HEK293 (cell line): ENCODE measurements at regions not wholly inside any gene's neighbourhood (a gene's known extent, or its start where the extent isn't known, plus 50 kb on each side); places are given as distances from the start of the nearest gene placed in this dataset.

Experiments used
- CTCF ChIA-PET: fragments of 350-600 bp; formaldehyde crosslinking; extraction: SDS; loops from one replicate; lab custom pipeline; 2021; ENCODE audit warnings: antibody characterized with exemption; lab: Yijun Ruan, JAX
- POLR2A ChIA-PET: fragments of 300-600 bp; formaldehyde crosslinking; extraction: SDS; loops from one replicate; lab custom pipeline; 2020; ENCODE audit warnings: antibody characterized with exemption, inconsistent platforms; lab: Yijun Ruan, JAX
- H3K27ac ChIP-seq: fragments of 200-500 bp; sonication (Bioruptor generic); 2 replicates; pipeline ENCODE4 v1.5.1; 2014; ENCODE audit warnings: low read depth, low read length, control low read depth, inconsistent platforms; ENCODE audit errors: extremely low read depth
- H3K36me3 ChIP-seq, 2 experiments: fragments of 200-500 bp in 1 of 2; sonication (Bioruptor generic) in 1 of 2; 1 replicate in 1 of 2; 2 replicates in 1 of 2; pipeline ENCODE4 v1.5.1; 2014 to 2017; ENCODE audit warnings: inconsistent platforms in 2 of 2, low read length in 2 of 2; ENCODE audit not compliant: control insufficient read depth in 2 of 2, insufficient read depth in 1 of 2
- H3K4me1 ChIP-seq: fragments of 200-500 bp; sonication (Bioruptor generic); 2 replicates; pipeline ENCODE4 v1.5.1; 2014; ENCODE audit warnings: mild to moderate bottlenecking, low read length, inconsistent platforms; ENCODE audit not compliant: control insufficient read depth, insufficient read depth
- H3K4me3 ChIP-seq: 2 replicates; pipeline ENCODE4 v1.5.1; 2011; ENCODE audit warnings: low read depth, mild to moderate bottlenecking, control low read depth, low read length, moderate library complexity
- H3K9me3 ChIP-seq: fragments of 200-500 bp; sonication (Bioruptor generic); 2 replicates; pipeline ENCODE4 v1.5.1; 2014; ENCODE audit warnings: low read depth, low read length, inconsistent platforms; ENCODE audit not compliant: control insufficient read depth, insufficient read depth
- BCL11B ChIP-seq: fragments of 450-650 bp; formaldehyde crosslinking; IDR thresholded peaks from 2 replicates; pipeline ENCODE4 v1.5.1; 2016; ENCODE audit warnings: low read depth, missing biosample characterization, missing genetic modification characterization
- EGR2 ChIP-seq: fragments of 450-650 bp; formaldehyde crosslinking; IDR thresholded peaks from 2 replicates; pipeline ENCODE4 v1.5.1; 2016; ENCODE audit warnings: low read depth, missing biosample characterization, missing genetic modification characterization
- HOXD13 ChIP-seq: sonication (generic); formaldehyde crosslinking; IDR thresholded peaks from 2 replicates; pipeline ENCODE4 v1.8.0; 2022; ENCODE audit warnings: missing genetic modification reagents, borderline replicate concordance
- IKZF3 ChIP-seq: fragments of 450-650 bp; IDR thresholded peaks from 2 replicates; pipeline ENCODE4 v1.5.0; 2018; ENCODE audit warnings: missing biosample characterization, mild to moderate bottlenecking, missing genetic modification characterization, moderate library complexity
- OVOL3 ChIP-seq: fragments of 450-650 bp; formaldehyde crosslinking; IDR thresholded peaks from 2 replicates; pipeline ENCODE4 v1.5.1; 2016; ENCODE audit warnings: missing biosample characterization, missing genetic modification characterization
- ZFP37 ChIP-seq: fragments of 450-650 bp; formaldehyde crosslinking; IDR thresholded peaks from 2 replicates; pipeline ENCODE4 v1.5.1; 2016; ENCODE audit warnings: missing biosample characterization, missing genetic modification characterization
- ZNF10 ChIP-seq: fragments of 450-650 bp; formaldehyde crosslinking; IDR thresholded peaks from 2 replicates; pipeline ENCODE4 v1.5.1; 2017; ENCODE audit warnings: missing biosample characterization, missing genetic modification characterization
- ZNF157 ChIP-seq: fragments of 450-650 bp; formaldehyde crosslinking; IDR thresholded peaks from 2 replicates; pipeline ENCODE4 v1.5.1; 2016; ENCODE audit warnings: missing biosample characterization, missing genetic modification characterization
- ZNF239 ChIP-seq: fragments of 450-650 bp; formaldehyde crosslinking; IDR thresholded peaks from 2 replicates; pipeline ENCODE4 v1.5.1; 2016; ENCODE audit warnings: missing biosample characterization, missing genetic modification characterization
- ZNF324 ChIP-seq: fragments of 450-650 bp; formaldehyde crosslinking; IDR thresholded peaks from 2 replicates; pipeline ENCODE4 v1.5.1; 2016; ENCODE audit warnings: missing biosample characterization, missing genetic modification characterization
- ZNF548 ChIP-seq: fragments of 450-650 bp; formaldehyde crosslinking; IDR thresholded peaks from 2 replicates; pipeline ENCODE4 v1.5.1; 2016; ENCODE audit warnings: missing biosample characterization, missing genetic modification characterization
- ZNF561 ChIP-seq: fragments of 450-650 bp; IDR thresholded peaks from 2 replicates; pipeline ENCODE4 v1.5.1; 2018; ENCODE audit warnings: missing biosample characterization, missing genetic modification characterization, borderline replicate concordance
- ZNF600 ChIP-seq: fragments of 450-650 bp; formaldehyde crosslinking; IDR thresholded peaks from 2 replicates; pipeline ENCODE4 v1.5.1; 2016; ENCODE audit warnings: missing biosample characterization, missing genetic modification characterization
- ZNF621 ChIP-seq: fragments of 450-650 bp; formaldehyde crosslinking; IDR thresholded peaks from 2 replicates; pipeline ENCODE4 v1.5.1; 2017; ENCODE audit warnings: missing biosample characterization, missing genetic modification characterization
- ZNF660 ChIP-seq: fragments of 450-650 bp; IDR thresholded peaks from 2 replicates; pipeline ENCODE4 v1.5.1; 2018; ENCODE audit warnings: missing biosample characterization, mild to moderate bottlenecking, missing genetic modification characterization
- ZNF677 ChIP-seq: fragments of 450-650 bp; IDR thresholded peaks from 2 replicates; pipeline ENCODE4 v1.5.0; 2018; ENCODE audit warnings: missing biosample characterization, mild to moderate bottlenecking, missing genetic modification characterization, moderate library complexity
- ZNF747 ChIP-seq: fragments of 450-650 bp; formaldehyde crosslinking; IDR thresholded peaks from 2 replicates; pipeline ENCODE4 v1.5.1; 2016; ENCODE audit warnings: missing biosample characterization, missing genetic modification characterization
- ZNF843 ChIP-seq: fragments of 450-650 bp; formaldehyde crosslinking; IDR thresholded peaks from 2 replicates; pipeline ENCODE4 v1.5.1; 2016; ENCODE audit warnings: missing biosample characterization, missing genetic modification characterization
- ZSCAN16 ChIP-seq: fragments of 450-650 bp; formaldehyde crosslinking; IDR thresholded peaks from 2 replicates; pipeline ENCODE4 v1.5.1; 2016; ENCODE audit warnings: missing biosample characterization, missing genetic modification characterization
- TF ChIP-seq, protein P1 (sequence below): fragments of 450-650 bp; formaldehyde crosslinking; IDR thresholded peaks from 2 replicates; pipeline ENCODE4 v1.5.1; 2016; ENCODE audit warnings: missing biosample characterization, missing genetic modification characterization
- TF ChIP-seq, protein P2 (sequence below): fragments of 450-650 bp; formaldehyde crosslinking; IDR thresholded peaks from 2 replicates; pipeline ENCODE4 v1.5.1; 2016; ENCODE audit warnings: missing biosample characterization, missing genetic modification characterization

DNA sequence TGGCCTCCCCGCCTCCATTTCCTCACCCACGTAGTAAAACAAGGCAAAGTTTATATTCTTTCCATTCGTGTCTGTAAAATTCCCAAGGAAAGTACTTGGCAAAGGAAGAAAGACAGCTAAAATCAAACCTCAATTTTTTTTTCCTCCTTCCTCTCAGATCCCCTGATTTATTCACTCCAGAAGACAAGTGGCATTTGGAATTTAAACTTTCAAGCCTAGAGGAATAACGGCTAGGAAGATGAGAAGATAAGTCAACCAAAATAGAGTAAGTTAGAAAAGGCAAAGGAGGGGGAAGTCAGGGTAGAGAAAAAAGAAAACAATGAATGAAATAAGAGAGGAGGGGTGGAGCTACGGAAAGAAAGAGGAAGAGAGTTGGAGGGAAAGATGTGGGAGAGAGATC, 198.9 kb upstream of the PIK3C3 start:
- CTCF ChIA-PET = interaction anchor here (0.7 to 1.4 kb wide), 3 partner anchors 9 to 1664 kb away, joined by 3 to 4 read pairs (median 4); no protein-coding TSS in a partner anchor
- Histone ChIP-seq H3K4me1 (0 out of 2 replicates have a peak, but pooled peaks cover under 1% of the 10 kb centered on the region), H3K27ac (no peak overlapping the region), H3K36me3 (no peaks in the 10 kb centered on the region), H3K9me3 (no peaks in the 10 kb centered on the region), H3K4me3 (no peak overlapping the region)
- POLR2A ChIA-PET = no interaction called here
- TF ChIP-seq, protein P1, sequence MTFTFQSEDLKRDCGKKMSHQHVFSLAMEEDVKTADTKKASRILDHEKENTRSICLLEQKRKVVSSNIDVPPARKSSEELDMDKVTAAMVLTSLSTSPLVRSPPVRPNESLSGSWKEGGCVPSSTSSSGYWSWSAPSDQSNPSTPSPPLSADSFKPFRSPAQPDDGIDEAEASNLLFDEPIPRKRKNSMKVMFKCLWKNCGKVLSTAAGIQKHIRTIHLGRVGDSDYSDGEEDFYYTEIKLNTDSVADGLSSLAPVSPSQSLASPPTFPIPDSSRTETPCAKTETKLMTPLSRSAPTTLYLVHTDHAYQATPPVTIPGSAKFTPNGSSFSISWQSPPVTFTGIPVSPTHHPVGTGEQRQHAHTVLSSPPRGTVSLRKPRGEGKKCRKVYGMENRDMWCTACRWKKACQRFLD = no peak
- TF ChIP-seq ZNF239 (0 out of 2 replicates have a peak, but pooled peaks have one; percentile 23), EGR2 (tag by site-specific recombination) (0 out of 2 replicates have a peak, but pooled peaks have one; percentile 25)
- TF ChIP-seq, all 188 proteins: peak for 2

DNA sequence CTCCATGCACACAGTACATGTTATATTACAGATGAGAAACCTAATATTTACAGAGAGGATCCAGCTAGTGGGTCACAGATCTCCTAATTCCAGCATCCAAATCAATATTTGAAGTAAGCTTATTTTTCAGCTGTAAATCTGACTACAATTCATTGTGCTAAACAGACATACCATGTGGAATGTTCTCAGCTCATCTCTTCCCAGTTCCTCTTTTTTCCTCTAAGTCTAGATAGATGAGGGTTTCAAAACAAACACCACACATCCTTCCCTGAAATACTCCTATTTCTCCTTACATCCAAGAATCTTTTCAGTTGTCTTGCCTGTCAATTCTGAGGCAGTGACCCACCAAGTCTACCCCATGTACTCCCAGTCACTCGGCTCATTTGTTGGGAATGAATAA, 200.7 kb upstream of the PIK3C3 start:
- TF ChIP-seq BCL11B (no peak), ZNF157 (no peak), ZNF747 (tag by site-specific recombination) (no peak), HOXD13 (CRISPR knock-in tag) (no peak), ZNF677 (tag by site-specific recombination) (no peak), ZNF324 (no peak), ZNF561 (tag by site-specific recombination) (no peak), OVOL3 (tag by site-specific recombination) (no peak), IKZF3 (tag by site-specific recombination) (no peak), ZSCAN16 (tag by site-specific recombination) (no peak), ZNF660 (no peak), ZNF600 (tag by site-specific recombination) (no peak), ZFP37 (tag by site-specific recombination) (no peak), ZNF843 (no peak), ZNF548 (no peak), ZNF10 (no peak)
- TF ChIP-seq, protein P2, sequence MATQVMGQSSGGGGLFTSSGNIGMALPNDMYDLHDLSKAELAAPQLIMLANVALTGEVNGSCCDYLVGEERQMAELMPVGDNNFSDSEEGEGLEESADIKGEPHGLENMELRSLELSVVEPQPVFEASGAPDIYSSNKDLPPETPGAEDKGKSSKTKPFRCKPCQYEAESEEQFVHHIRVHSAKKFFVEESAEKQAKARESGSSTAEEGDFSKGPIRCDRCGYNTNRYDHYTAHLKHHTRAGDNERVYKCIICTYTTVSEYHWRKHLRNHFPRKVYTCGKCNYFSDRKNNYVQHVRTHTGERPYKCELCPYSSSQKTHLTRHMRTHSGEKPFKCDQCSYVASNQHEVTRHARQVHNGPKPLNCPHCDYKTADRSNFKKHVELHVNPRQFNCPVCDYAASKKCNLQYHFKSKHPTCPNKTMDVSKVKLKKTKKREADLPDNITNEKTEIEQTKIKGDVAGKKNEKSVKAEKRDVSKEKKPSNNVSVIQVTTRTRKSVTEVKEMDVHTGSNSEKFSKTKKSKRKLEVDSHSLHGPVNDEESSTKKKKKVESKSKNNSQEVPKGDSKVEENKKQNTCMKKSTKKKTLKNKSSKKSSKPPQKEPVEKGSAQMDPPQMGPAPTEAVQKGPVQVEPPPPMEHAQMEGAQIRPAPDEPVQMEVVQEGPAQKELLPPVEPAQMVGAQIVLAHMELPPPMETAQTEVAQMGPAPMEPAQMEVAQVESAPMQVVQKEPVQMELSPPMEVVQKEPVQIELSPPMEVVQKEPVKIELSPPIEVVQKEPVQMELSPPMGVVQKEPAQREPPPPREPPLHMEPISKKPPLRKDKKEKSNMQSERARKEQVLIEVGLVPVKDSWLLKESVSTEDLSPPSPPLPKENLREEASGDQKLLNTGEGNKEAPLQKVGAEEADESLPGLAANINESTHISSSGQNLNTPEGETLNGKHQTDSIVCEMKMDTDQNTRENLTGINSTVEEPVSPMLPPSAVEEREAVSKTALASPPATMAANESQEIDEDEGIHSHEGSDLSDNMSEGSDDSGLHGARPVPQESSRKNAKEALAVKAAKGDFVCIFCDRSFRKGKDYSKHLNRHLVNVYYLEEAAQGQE (tag by site-specific recombination) = no peak
- TF ChIP-seq, all 188 proteins: peak for 0
- no peaks in the 10 kb centered on the region for H3K4me1 ChIP-seq
- no peaks in the 10 kb centered on the region for H3K36me3 ChIP-seq
- H3K4me3 ChIP-seq = no peak overlapping the region
- H3K9me3 ChIP-seq = no peaks in the 10 kb centered on the region
- H3K27ac ChIP-seq = no peak overlapping the region
- ChIA-PET CTCF (interaction anchor here (1.5 kb wide), 1 partner anchor 10 kb away, joined by 5 read pairs; no protein-coding TSS in a partner anchor), POLR2A (no interaction called here)

DNA sequence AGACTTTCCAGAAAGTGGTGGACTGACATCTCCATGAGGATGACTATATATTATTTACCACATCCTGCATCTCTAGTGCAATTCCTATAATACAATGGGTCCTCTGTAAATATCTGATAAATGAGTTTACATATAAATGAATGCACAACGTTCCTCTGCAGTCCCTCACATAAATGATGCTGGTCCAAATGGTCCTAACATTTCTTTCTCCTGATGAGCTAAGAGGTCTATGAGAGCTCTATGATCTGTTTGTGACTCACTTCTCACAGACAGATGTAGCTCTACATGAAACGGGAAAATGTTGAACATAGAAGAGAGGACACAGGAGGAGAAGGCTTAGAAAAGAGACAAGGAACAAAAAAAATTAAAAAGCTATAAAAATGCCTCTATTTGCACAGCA, 201.2 kb upstream of the PIK3C3 start:
- TF ChIP-seq ZNF621 (tag by site-specific recombination) = no peak
- Histone ChIP-seq H3K36me3 (no peaks in the 10 kb centered on the region), H3K4me3 (no peak overlapping the region), H3K4me1 (no peaks in the 10 kb centered on the region), H3K27ac (no peak overlapping the region), H3K9me3 (no peaks in the 10 kb centered on the region)
- CTCF ChIA-PET = interaction anchor here (0.6 to 1.5 kb wide), 3 partner anchors 10 to 1511 kb away, joined by 3 to 5 read pairs (median 4); no protein-coding TSS in a partner anchor
- POLR2A ChIA-PET = no interaction called here
